ENCODE measurements at regions not wholly inside any gene's neighbourhood (a gene's known extent, or its start where the extent isn't known, plus 50 kb on each side); places are given as distances from the start of the nearest gene placed in this dataset.
"Not testable (repeated sequence)": the region's sequence is repeated elsewhere in the genome, so short reads cannot be mapped to it uniquely, and the experiment has no call there.

DNA sequence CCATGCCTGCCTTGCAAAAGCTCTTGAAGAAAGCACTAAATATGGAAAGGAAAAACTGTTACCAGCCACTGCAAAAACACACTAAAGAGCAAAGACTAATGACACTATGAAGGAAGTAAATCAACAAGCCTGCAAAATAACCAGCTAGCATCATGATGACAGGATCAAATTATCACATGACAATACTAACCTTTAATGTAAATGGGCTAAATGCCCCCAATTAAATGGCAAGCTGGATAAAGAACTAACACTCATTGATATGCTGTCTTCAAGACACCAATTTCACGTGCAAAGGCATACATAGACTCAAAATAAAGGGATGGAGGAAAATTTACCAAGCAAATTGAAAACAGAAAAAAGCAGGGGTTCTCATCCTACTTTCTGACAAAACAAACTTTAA is 231.8 kb upstream of the RGMB start:
- DNase-seq (ENCODE audit: missing footprints) (no peak), ATAC-seq (no peak)
- intact Hi-C loops (cut with DNase I): no loop called here

DNA sequence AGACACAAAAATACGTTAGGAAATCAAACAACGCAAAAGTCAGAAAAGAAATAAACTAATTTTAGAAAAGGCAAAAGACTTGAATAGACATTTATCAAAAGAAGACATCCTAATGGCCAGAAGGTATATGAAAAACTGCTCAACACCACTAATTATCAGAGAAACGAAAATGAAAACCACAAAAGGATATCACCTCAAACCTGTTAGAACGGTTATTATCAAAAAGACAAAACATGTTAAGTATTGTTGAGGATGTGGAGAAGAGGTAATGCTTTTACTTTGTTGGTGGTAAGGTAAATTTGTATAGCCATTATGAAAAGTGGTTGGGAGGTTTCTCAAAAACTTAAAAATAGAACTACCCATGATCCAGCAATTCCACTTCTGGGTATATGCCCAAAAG is 230.0 kb upstream of the RGMB start:
- ATAC-seq: no peak
- no peak for DNase-seq (ENCODE audit: missing footprints)
- intact Hi-C loops (cut with DNase I): no loop called here

DNA sequence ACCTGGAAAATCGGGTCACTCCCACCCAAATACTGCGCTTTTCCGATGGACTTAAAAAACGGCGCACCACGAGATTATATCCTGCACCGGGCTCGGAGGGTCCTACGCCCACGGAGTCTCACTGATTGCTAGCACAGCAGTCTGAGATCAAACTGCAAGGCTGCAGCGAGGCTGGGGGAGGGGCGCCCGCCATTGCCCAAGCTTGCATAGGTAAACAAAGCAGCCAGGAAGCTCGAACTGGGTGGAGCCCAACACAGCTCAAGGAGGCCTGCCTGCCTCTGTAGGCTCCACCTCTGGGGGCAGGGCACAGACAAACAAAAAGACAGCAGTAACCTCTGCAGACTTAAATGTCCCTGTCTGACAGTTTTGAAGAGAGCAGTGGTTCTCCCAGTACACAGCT is 226.5 kb upstream of the RGMB start:
- DNase-seq (ENCODE audit: missing footprints); ATAC-seq; intact Hi-C loops (cut with DNase I): not testable (repeated sequence)

DNA sequence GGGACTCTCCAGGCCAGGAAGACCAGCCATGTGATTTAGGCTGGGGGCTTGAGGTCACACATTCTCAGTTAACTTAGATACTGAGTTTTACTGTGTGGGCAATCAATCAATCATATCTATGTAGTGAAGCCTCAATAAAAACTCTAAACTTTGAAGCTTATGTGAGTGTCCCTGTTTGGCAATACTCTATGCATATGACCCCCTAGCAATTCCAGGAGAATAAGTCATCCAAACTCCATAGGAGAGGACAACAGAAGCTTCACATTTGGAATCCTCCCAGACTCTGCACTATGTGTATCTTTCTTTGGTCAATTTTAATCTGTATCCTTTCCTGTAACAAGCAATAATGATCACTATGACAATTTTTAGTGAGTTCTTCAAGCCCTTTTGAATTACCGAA is 216.8 kb upstream of the RGMB start:
- ATAC-seq (no peak), DNase-seq (ENCODE audit: missing footprints) (no peak)
- intact Hi-C loops (cut with DNase I): no loop called here

DNA sequence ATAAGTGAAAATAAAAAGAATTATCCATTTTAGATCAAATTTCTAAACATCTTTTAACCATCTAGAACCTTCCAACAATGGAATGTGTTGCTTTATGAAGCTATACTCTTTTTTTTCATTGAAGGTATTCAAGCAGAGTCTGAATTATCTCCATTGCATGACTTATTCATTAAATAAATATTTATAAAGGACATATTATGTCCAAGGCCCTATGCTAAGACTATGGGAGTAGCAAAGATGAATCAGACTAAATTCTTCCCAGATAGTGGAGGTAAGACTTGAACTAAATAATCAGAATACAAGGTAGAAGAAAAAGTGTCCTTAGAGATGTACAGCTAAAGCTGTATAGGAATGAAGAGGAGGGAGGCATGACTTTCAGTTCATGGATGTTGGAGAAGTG is 215.5 kb upstream of the RGMB start:
- intact Hi-C loops (cut with DNase I): no loop called here
- ATAC-seq (no peak), DNase-seq (ENCODE audit: missing footprints) (no peak)

DNA sequence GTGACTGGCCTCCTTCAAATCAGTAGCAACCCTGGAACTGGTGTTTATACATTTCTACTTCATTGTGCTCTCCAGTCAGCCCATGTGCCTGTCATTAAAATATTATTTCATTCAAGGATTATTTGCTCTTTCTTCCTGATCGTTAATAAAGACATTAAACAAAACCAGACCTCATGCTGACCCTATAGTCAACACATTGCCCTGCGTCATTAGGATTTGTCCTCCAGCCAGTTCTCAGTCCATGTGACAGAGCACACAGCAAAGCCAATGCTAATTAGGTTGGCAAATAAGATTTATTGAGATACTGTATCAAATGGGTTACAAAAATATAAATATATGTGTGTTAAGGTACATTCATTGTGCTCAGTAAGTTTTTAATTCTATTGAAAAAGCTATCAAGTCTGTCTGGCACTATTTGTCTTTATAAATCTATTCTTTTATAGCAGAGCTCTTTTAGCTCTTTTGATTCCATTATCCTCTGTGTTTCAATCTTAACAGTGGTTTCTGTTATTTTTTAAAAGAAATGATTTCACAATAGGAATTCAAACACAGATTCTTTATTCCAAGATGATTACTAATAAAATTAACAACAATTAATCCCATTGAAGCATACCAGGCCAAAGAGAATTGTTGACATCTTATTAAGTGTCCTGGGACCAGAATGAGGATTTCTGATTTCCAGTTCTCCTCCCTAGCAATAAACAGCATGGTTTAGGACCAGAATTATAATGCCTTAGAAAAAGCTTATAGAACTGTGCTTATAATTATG is 209.4 kb upstream of the RGMB start:
- intact Hi-C loops (cut with DNase I): no loop called here
- ATAC-seq (no peak), DNase-seq (ENCODE audit: missing footprints) (no peak)

DNA sequence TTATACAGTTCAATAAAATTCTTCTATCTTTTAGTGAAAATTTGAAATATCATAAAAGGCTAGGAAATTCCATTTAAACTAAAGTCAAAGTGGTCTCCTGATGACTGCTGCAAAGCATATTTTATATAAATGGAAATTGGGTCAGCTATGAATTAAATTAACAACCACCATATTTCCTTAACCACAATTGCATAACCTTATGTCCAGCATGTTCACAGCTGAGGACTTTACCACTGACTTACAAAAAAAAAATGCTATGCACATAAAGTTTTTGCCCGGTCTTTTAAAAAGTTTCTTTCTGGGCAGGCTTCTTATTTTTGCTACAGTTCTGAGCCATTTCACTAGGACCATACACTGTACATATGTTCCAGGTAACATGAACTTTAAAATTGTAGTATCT is 208.6 kb upstream of the RGMB start:
- no peak for DNase-seq (ENCODE audit: missing footprints)
- ATAC-seq: no peak
- intact Hi-C loops (cut with DNase I): no loop called here

DNA sequence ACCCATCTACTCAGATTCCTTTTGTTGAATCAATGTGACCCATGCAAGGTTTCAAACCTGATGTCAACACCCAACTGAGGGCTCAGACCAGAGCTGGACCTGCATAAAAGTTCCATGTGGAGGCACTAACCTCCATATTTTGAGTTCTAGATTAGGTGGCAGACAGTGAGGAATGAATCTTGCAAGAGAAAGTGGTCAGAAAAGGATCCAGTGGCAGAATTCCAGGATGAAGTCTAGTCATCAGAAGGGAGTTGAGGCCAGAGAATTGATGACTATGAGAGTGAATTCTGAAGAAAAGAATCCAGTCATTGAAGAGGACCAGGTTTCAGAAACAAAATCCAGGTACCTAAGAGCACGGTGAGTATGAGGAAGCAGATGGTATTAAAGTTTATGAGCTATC is 205.1 kb upstream of the RGMB start:
- intact Hi-C loops (cut with DNase I): no loop called here
- DNase-seq (ENCODE audit: missing footprints) (no peak), ATAC-seq (no peak)

DNA sequence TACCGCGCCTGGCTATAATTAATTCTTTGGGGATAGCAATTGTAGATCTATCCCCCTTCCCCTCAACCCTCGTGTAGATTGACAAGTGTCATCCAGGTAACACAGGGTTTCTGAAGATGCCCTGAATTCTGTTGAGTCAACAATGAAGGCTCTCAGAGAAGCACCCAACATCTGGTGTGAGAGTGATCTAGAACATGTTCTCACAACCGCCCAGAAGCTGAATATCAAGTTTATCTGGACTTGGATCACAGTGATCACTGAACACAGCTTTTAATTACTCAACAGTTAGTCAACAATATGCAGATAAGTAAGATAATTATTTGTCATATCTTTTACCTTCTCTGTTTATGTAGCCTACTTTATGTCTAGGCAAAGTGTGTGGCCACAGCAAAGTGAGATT is 204.2 kb upstream of the RGMB start:
- DNase-seq (ENCODE audit: missing footprints): no peak
- intact Hi-C loops (cut with DNase I): no loop called here
- no peak for ATAC-seq

DNA sequence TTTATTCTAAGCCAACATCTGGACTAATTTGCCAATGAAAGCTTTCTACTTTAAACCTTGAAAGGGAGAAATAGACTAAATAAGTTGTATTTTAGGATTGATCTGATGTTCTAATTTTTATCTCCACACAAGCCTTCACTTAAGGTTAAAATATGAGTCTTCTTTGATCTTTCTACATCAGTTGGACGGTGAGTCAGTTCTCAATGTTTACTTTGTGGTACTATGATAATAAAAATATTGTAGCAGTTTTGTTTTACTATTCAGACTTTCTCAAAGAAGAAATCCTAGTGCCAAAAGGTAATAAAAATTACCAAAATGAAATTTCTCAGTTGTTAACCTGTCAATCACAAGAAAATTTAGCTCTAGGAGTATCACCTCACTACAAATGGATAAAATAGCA is 203.5 kb upstream of the RGMB start:
- DNase-seq (ENCODE audit: missing footprints) (no peak), ATAC-seq (no peak)
- intact Hi-C loops (cut with DNase I): no loop called here

DNA sequence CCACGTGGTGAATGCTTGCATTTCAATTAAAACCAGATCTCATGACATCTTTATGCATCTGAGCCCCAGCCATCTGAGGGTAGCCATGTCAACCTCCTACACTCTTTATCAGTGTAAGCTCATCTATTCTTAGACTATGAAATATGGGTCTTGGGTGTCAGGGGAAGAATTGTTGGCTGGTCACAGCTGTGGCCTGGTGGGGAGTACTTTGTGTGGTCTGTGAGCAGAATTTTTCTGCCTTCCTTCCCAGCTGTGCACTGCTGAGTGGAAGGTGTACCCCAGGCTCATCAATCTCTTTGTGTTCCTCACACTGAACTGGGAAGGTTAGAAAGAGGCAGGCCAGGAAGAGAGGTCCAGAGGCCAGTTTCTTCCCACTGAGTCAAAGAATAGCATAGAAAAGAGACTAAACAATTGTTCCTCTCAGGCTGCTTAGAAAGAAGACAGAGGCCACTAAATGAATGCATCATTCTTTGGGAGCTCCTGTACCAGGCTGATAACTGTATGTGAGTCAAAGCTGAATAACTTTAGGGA is 202.7 kb upstream of the RGMB start:
- ATAC-seq (no peak), DNase-seq (ENCODE audit: missing footprints) (no peak)
- intact Hi-C loops (cut with DNase I): no loop called here

DNA sequence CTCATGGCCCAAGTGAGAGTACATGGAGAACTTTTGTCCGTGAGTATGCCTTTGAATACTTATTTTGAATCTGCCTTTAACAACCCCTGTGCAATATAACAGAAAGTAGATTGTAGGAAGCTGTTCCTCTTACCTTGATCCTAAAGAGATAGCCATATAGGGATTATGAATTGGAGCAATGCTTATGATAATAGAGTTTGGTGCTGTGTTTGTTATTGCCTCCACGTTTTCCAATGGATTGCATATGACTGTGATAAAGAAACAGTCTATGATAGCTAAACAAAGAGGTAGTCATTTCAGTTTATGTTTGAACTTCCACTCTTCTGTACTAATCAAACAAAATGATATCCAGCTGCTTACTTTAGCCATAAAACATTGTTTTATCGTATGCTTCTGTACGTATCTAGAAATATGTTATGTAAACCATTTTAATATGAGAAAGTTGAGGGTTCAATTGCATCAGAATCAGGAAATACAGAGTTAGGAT is 199.6 kb upstream of the RGMB start:
- DNase-seq (ENCODE audit: missing footprints): no peak
- ATAC-seq: no peak
- intact Hi-C loops (cut with DNase I): no loop called here

DNA sequence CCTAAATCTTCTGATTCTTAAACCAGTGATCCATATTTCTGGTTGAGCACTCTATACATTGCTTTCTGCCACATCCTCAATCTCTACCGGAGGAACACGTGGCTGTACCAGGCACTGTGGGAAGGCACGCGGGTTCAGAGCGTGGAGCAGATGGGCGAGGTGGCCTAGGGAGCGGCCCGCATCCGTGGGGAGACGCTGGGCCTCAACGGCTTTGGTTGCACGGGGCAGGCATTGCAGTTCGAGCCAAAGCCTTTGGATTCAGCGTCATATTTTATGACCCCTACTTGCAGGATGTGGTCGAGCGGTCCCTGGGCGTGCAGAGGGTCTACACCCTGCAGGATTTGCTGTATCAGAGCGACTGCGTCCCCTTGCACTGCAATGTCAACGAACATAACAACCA is 197.2 kb upstream of the RGMB start:
- ATAC-seq (no peak), DNase-seq (ENCODE audit: missing footprints) (no peak)
- intact Hi-C loops (cut with DNase I): no loop called here

DNA sequence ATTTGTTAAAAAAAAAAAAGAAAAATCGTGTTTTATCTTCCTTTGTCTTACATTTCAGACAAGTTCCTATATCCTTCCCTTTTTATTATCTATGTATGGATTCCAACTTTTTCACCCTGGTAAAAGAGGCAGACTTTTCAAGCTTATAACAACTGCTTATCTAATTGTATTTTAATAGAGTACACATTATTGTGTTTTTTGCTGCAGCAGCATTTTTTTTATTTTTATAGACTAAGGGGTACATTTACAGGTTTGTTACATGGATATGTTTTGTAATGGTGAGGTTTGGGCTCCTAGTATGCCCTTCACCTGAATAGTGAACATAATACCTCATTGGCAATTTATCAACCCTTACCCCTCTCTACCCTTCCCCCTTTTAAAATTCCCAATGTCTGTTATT is 195.0 kb upstream of the RGMB start:
- ATAC-seq: no peak
- intact Hi-C loops (cut with DNase I): no loop called here
- DNase-seq (ENCODE audit: missing footprints): no peak

DNA sequence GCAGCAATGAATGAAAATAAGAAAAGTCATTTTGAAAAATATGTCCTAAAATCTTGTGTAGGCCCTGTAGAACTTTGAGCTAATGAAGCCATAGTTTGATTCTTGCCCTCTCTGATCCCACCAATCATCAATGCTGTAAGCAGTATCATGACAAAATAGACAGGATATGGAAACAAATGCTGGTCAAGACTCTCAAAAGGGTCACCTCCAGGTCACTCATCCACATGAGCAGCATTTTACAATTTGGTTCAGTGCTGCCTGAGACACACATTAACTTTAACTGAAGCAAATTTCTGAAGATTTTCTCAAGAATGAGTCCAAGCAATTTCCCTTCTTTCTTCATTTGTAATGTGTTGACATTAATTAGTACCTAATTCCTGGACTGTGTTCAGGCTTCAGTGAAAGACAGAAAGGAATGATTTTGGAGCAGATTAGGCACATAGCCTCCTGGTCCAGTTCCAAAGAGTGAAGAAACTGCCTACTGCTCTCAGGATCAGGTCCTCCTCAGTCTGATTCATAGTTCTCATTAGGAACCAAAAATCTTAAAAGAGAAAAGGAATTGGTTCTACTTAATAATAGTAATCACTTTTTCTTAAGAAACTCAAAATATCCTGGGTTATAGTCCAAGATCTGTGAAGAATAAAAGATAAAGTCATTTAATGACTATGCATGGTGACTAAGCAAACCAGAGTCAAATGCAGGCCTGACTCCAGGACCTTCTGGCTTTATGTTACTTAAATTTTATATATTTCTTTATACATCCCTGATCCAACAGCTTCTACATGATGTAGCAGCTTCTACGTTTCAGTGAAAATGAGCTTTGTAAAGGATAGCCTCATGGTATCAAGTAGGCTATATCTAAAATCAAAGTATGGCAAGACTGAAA is 192.1 kb upstream of the RGMB start:
- intact Hi-C loops (cut with DNase I): no loop called here

DNA sequence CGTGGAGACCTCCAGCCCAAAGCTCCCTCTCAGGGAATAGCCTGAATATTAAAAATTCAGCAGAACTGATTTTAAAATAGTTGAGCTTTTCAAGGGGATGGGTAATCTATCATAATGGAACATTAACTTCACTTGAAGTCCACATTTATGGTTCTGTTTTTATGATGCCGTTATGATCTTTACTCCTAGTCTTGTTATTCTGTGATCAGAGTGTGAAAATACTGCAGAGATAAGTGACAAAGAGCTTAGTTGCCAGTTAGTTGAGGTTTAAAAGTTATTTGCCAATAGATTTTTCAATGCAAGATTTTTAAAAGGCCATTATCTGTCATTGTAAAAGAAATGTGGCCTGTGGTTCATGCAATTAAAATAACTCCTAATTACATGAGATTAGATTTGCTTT is 189.9 kb upstream of the RGMB start:
- ATAC-seq: no peak
- intact Hi-C loops (cut with DNase I): no loop called here
- no peak for DNase-seq (ENCODE audit: missing footprints)

More for the DNA sequence above, 192.1 kb upstream of the RGMB start:
- DNase-seq (ENCODE audit: missing footprints) (no peak), ATAC-seq (no peak)

DNA sequence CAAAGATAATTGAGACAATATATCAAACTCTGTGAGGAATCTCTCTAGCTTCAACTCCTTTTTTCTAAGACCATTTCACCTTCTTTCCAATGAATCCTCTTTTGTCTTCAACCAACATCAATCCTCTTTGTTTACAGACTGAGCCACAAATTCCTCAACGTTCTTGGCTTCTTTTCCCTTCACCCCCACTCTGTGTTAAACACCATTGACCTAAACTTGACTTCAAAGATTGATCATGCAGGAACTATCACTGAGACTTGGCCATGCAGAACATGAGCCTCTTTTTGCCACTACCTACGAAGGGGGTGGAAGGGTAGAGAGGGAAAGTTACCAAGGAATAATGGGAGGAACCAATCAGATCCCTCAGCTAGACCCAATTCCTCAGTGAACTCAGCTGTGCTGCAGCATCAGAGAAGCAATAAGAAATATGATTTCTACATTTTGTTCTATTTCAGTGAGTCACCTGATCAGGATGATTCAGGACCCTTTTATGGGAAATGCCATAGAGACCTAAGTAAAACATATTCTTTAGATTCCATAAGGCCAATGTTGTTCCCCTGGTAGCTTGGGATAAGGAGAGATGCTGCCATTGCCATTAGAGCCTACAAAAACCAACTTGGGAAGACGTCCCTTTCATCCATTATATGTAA is 187.7 kb upstream of the RGMB start:
- intact Hi-C loops (cut with DNase I): no loop called here
- DNase-seq (ENCODE audit: missing footprints) (no peak), ATAC-seq (no peak)

DNA sequence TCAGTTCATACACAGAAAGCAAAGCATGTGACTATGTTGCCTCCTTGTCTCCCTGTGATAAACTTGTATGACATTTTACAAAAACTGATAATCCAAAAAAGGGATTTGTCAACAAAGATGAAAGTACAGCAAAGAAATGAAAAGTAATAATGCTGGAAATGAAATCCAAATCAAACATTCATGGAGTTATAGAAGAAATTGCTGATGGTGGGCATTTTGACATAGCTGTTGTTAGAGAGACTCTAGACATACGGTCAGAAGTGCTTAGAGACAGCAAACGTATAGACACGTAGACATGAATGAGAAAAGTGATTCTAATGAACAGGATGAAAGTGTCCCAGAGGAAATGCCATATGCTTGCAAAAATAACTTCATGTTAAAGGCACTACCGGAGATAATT is 186.9 kb upstream of the RGMB start:
- ATAC-seq (no peak), DNase-seq (ENCODE audit: missing footprints) (no peak)
- intact Hi-C loops (cut with DNase I): no loop called here

DNA sequence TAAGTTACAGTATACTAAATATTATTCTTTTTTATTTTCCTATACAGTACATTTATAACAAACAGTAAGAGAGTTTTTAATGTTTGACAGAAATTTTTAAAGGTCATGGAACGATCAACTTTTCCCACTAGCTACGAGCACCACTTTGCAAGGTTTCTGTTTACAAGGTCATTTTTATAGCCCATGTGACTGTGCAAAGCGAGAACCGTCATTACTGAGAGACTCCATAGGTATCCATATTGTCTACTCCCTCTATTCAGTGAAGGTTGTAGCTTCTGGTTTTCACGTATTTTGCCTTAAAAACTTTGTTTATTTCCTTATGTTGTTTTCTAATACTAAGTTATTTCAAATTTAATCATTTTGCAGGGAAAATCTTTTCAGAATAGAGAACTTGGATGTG is 186.3 kb upstream of the RGMB start:
- intact Hi-C loops (cut with DNase I): no loop called here
- ATAC-seq: no peak

DNA sequence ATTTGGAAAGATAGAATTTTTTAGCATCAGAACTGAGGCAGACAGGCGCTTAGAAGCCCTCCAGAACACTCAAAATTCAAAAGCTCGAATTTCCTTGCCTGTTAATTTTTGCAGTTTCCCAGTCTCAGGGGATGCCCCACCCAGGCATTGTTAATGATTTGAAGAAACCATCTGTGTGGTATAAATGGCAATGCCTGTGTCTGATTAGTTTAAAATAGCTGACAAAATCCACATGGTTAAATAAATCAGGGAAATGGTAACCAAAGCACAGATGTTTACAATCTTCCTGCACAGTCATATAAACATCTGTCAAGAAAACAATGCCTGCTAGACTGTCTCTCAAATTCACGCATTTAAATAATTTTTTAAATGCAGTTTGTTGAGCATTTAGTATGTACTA is 185.2 kb upstream of the RGMB start:
- DNase-seq (ENCODE audit: missing footprints) (no peak), ATAC-seq (no peak)
- intact Hi-C loops (cut with DNase I): no loop called here

More for the DNA sequence above, 186.3 kb upstream of the RGMB start:
- no peak for DNase-seq (ENCODE audit: missing footprints)
